Right cardiac atrium (tissue), 5 donors: ENCODE measurements at regions not wholly inside any gene's neighbourhood (a gene's known extent, or its start where the extent isn't known, plus 50 kb on each side); places are given as distances from the start of the nearest gene placed in this dataset.

ENCODE experiments used
- ATAC-seq, 2 donors: fragments of 200-7000 bp; cut with Tn5 transposase; one replicate each; pipeline versions ENCODE4 v1.8.0 to v1.9.1; 2020; ENCODE audit warnings: moderate library complexity in 2 of 2, mild to moderate bottlenecking in 1 of 2
- DNase-seq, 3 donors: peaks; one replicate each; pipeline ENCODE4 v3.0.0-alpha.2; 2020
- H3K27ac ChIP-seq: one replicate; pipeline ENCODE4 v1.5.1; 2013; ENCODE audit warnings: mild to moderate bottlenecking, low read length, control low read depth, moderate library complexity
- H3K27me3 ChIP-seq: one replicate; pipeline ENCODE4 v1.6.1; 2013; ENCODE audit not compliant: control insufficient read depth, insufficient read depth
- H3K4me1 ChIP-seq: one replicate; pipeline ENCODE4 v1.6.1; 2013; ENCODE audit warnings: low read length; ENCODE audit not compliant: control insufficient read depth, insufficient read depth
- H3K4me3 ChIP-seq: one replicate; pipeline ENCODE4 v1.5.1; 2013; ENCODE audit warnings: low read length, control low read depth
- H3K9me3 ChIP-seq: one replicate; pipeline ENCODE4 v1.6.1; 2013; ENCODE audit warnings: low read length; ENCODE audit not compliant: control insufficient read depth
- WGBS: extraction: QIAGEN DNeasy Blood & Tissue Kit; methylation state at CpG from one replicate; pipeline ENCODE4 v1.1.7; 2013; 5-methylcytosine and 5-hydroxymethylcytosine counted together
- intact Hi-C, 4 donors: fragments of 100-400 bp; cut with DNase I; formaldehyde crosslinking; loops; one replicate each; pipeline versions ENCODE4 v1.11.0 to v1.14.0; 2022 to 2023
- donor health status: healthy with polysubstance abuse.
- donor health status: DM: no; HTN: yes; CAD: no.
- donor health status: DM: no; HTN: no; CAD: no.
- donor health status: DM: no; HTN: yes; CAD: no; lungs with severe emphysema.
- donor health status: DM: yes; HTN: yes; CAD: no.

DNA sequence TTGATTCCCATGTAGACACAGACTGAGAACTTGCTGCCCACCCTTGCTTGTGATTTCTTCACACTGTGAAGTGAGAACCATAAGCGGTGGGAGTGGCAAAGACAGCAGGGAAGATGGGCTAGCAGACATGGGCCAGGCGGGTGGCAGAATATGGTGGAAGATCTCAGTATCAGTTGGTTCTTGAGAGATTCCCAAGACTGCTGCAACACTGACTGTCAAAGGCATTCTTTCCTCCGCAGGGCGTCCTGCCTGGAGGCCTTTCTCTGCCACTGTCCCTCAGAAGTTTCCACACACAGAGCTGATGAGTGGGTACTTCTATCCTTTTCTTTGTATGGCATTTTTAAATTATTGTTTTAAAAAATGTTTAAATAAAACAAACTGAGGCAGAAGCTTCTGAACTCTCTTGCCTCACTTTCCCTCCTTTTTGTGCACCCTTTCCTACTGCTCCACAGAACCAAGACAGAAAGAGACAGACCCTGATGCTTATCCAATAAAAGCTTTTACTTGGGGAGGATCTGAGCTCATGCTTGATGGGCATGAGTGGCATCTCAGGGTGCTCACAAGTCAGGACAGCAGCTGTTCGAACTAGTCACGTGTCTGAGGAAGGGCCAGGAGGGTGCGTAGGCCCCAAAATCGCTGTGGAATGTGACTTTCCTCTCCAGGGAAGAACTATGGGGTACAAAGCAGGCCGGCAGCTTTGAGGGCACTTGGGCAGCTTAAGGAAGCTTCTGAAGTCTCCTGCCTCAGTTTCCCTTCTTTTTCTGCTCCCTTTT, 104.7 kb upstream of the PCGF5 start:
- WGBS = 90% methylated on average over 9 of the region's 9 CpGs
- Histone ChIP-seq H3K4me1 (no peaks in the 10 kb centered on the region), H3K4me3 (no peak overlapping the region), H3K27ac (no peak overlapping the region), H3K27me3 (no peaks in the 10 kb centered on the region), H3K9me3 (no peaks in the 10 kb centered on the region)
- DNase-seq = no peak
- intact Hi-C loops = no loop called here
- no peak for ATAC-seq

DNA sequence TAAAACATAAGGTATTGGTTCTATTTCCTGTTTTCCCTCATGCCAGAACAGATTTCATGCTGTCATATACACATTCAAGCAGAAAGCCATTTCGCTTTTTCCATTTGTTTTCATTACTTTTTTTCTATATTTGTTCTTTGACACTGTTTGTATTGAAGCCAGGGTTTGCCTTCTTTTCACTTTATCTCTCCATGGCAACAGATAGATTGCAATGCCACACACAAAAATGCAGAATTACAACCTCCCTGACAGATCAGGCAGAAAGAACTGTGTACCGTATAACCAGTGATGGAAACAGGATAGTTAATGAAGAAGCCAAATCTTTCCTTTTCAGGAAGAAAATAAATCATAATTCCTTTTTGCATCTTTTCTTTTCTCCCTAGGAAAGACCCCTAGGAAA, 103.0 kb upstream of the PCGF5 start:
- Histone ChIP-seq H3K4me3 (no peak overlapping the region), H3K4me1 (no peaks in the 10 kb centered on the region), H3K27me3 (no peaks in the 10 kb centered on the region), H3K9me3 (no peaks in the 10 kb centered on the region), H3K27ac (no peak overlapping the region)
- no peak for ATAC-seq
- no peak for DNase-seq
- intact Hi-C loops = no loop called here
- 75% methylated on average over 2 of the region's 2 CpGs for WGBS

GRCh38 chr10:91120348-91120747, 100.1 kb upstream of the PCGF5 start:
- H3K9me3 ChIP-seq = no peaks in the 10 kb centered on the region
- DNase-seq = no peak
- intact Hi-C loops = no loop called here
- no peak overlapping the region for H3K27ac ChIP-seq
- H3K4me3 ChIP-seq = no peak overlapping the region
- 46% methylated on average over 2 of the region's 2 CpGs for WGBS
- H3K27me3 ChIP-seq = no peaks in the 10 kb centered on the region
- H3K4me1 ChIP-seq = no peaks in the 10 kb centered on the region
- ATAC-seq = no peak

GRCh38 chr10:91123261-91123660, 97.2 kb upstream of the PCGF5 start:
- 45% methylated on average over 5 of the region's 5 CpGs for WGBS
- H3K9me3 ChIP-seq = no peaks in the 10 kb centered on the region
- intact Hi-C loops = no loop called here
- DNase-seq (no peak), ATAC-seq (no peak)
- no peak overlapping the region for H3K4me3 ChIP-seq
- no peaks in the 10 kb centered on the region for H3K27me3 ChIP-seq
- H3K27ac ChIP-seq = no peak overlapping the region
- no peaks in the 10 kb centered on the region for H3K4me1 ChIP-seq

DNA sequence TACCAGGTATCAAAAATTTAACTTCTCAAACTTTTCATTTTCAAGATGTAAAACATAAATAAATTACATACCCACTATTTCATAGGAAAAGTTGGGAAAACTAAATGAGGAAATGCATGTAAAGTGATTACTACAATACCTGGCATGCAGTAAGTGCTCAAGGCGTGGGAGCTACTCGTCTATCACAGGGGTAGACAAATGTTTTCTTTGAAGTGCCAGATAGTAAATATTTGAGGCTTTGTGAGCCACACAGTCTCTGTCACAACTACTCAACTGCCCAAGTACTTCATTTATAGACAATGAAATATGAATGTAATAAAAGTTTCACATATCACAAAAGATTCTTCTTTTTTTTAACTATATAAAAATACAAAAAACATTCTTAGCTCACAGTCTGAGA, 96.4 kb upstream of the PCGF5 start:
- WGBS = 65% methylated on average over 2 of the region's 2 CpGs
- ATAC-seq (no peak), DNase-seq (no peak)

DNA sequence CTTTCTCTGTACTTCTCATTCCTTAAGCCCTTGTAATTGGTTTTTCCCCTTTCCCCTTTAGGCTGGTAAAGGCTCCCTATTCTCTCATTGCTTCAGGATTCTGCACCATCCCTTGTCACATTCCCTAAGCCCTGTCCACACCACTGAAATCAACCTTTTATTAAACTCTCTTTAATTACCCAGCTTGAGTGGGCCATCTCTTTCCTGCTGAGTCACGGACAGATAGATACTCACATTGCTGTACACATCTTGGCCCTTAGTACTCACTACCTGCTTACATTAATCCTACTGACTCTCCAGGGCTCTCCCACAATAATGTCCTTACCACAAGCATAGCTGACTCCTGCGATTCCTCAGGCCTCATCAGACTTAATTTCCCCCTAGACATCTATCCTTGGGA, 94.0 kb upstream of the PCGF5 start:
- Histone ChIP-seq H3K9me3 (no peaks in the 10 kb centered on the region), H3K4me3 (no peak overlapping the region), H3K27me3 (no peaks in the 10 kb centered on the region), H3K4me1 (no peaks in the 10 kb centered on the region), H3K27ac (no peak overlapping the region)
- ATAC-seq (no peak), DNase-seq (no peak)
- intact Hi-C loops = no loop called here
- WGBS = 82% methylated on average over 2 of the region's 2 CpGs

More for the DNA sequence above, 96.4 kb upstream of the PCGF5 start:
- no peak overlapping the region for H3K27ac ChIP-seq
- intact Hi-C loops = no loop called here
- no peaks in the 10 kb centered on the region for H3K9me3 ChIP-seq
- no peaks in the 10 kb centered on the region for H3K4me1 ChIP-seq
- no peaks in the 10 kb centered on the region for H3K27me3 ChIP-seq
- no peak overlapping the region for H3K4me3 ChIP-seq

- WGBS = 66% methylated on average over 3 of the region's 3 CpGs
- no peak for ATAC-seq
Measured at GRCh38 chr10:91127341-91128082, 93.0 kb upstream of the PCGF5 start.

GRCh38 chr10:91135113-91135512, 85.3 kb upstream of the PCGF5 start:
- ATAC-seq (no peak), DNase-seq (no peak)
- H3K27me3 ChIP-seq = no peaks in the 10 kb centered on the region
- intact Hi-C loops = no loop called here
- no peak overlapping the region for H3K27ac ChIP-seq
- H3K9me3 ChIP-seq = no peaks in the 10 kb centered on the region
- WGBS = 82% methylated on average over 7 of the region's 7 CpGs
- no peak overlapping the region for H3K4me3 ChIP-seq
- no peaks in the 10 kb centered on the region for H3K4me1 ChIP-seq

More at GRCh38 chr10:91127341-91128082, 93.0 kb upstream of the PCGF5 start:
- DNase-seq = no peak
- H3K9me3 ChIP-seq = no peaks in the 10 kb centered on the region
- H3K4me3 ChIP-seq = no peak overlapping the region
- no peaks in the 10 kb centered on the region for H3K4me1 ChIP-seq
- no peaks in the 10 kb centered on the region for H3K27me3 ChIP-seq
- intact Hi-C loops = no loop called here
- no peak overlapping the region for H3K27ac ChIP-seq

DNA sequence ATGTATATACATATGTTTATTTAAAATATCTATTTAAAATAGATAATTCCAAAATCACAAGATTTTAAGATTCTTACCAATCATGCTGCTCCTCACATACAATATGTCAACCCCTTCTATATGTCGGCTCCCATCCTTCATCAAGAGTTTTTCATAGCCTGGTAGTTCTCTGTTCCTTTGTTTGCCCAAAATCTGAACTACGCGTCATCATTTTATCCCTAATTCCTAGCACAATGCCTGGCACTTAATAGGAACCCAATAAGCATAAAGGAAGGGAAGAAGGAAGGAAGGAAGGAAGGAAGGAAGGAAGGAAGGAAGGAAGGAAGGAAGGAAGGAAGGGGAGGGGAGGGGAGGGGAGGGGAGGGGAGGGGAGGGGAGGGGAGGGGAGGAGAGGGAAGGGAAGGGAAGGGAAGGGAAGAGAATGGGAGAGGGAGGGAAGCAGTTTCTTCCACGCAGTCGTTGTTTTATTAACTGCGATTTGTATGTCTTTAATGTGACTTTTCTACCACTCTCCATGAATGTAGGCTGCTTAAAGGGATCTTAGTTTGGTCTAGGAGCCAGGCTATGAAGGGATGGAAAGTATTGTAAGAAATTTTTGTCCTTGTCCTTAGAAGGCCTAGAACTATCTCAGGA, 83.3 kb upstream of the PCGF5 start:
- H3K27me3 ChIP-seq = no peaks in the 10 kb centered on the region
- H3K27ac ChIP-seq = no peak overlapping the region
- 97% methylated on average over 6 of the region's 6 CpGs for WGBS
- H3K4me1 ChIP-seq = no peaks in the 10 kb centered on the region
- intact Hi-C loops = no loop called here
- no peak overlapping the region for H3K4me3 ChIP-seq
- H3K9me3 ChIP-seq = no peaks in the 10 kb centered on the region
- DNase-seq = no peak
- ATAC-seq = no peak

- Histone ChIP-seq H3K9me3 (no peaks in the 10 kb centered on the region), H3K27ac (no peak overlapping the region), H3K4me1 (no peaks in the 10 kb centered on the region), H3K4me3 (no peak overlapping the region), H3K27me3 (no peaks in the 10 kb centered on the region)
- no peak for DNase-seq
- ATAC-seq = no peak
- 61% methylated on average over 1 of the region's 1 CpG for WGBS
- intact Hi-C loops = no loop called here
Measured at GRCh38 chr10:91137822-91138221, 82.6 kb upstream of the PCGF5 start.

GRCh38 chr10:91140995-91141549, 79.4 kb upstream of the PCGF5 start:
- no peaks in the 10 kb centered on the region for H3K4me1 ChIP-seq
- 55% methylated on average over 6 of the region's 6 CpGs for WGBS
- intact Hi-C loops = no loop called here
- no peaks in the 10 kb centered on the region for H3K27me3 ChIP-seq
- ATAC-seq (no peak), DNase-seq (no peak)
- H3K27ac ChIP-seq = no peak overlapping the region
- no peaks in the 10 kb centered on the region for H3K9me3 ChIP-seq
- H3K4me3 ChIP-seq = no peak overlapping the region
